Fibroblast of lung (primary cell): ENCODE measurements at regions not wholly inside any gene's neighbourhood (a gene's known extent, or its start where the extent isn't known, plus 50 kb on each side); places are given as distances from the start of the nearest gene placed in this dataset.

ENCODE experiments used
- DNase-seq, 2 donors: peaks; one replicate each; pipeline versions ENCODE4 v3.0.0 to v3.0.0-alpha.2; 2010; ENCODE audit warnings: low read depth in 2 of 2
- H2AFZ ChIP-seq: 2 replicates; pipeline ENCODE4 v1.5.1; 2012; ENCODE audit warnings: low read length, control low read depth, inconsistent platforms
- H3K27ac ChIP-seq: 2 replicates; pipeline ENCODE4 v1.5.1; 2011; ENCODE audit warnings: low read length, control low read depth; ENCODE audit not compliant: insufficient read depth
- H3K27me3 ChIP-seq: 2 replicates; pipeline ENCODE4 v1.5.1; 2011; ENCODE audit warnings: mild to moderate bottlenecking, low read length; ENCODE audit not compliant: control insufficient read depth, insufficient read depth
- H3K36me3 ChIP-seq: 2 replicates; pipeline ENCODE4 v1.5.1; 2011; ENCODE audit warnings: low read length; ENCODE audit not compliant: control insufficient read depth, insufficient read depth
- H3K4me1 ChIP-seq: 2 replicates; pipeline ENCODE4 v1.5.1; 2011; ENCODE audit warnings: low read length; ENCODE audit not compliant: control insufficient read depth, insufficient read depth; ENCODE audit errors: extremely low read depth
- H3K4me2 ChIP-seq: 2 replicates; pipeline ENCODE4 v1.5.1; 2011; ENCODE audit warnings: low read length, control low read depth; ENCODE audit not compliant: insufficient read depth; ENCODE audit errors: extremely low read depth
- H3K4me3 ChIP-seq, 4 experiments: fragments of 200-600 bp in 1 of 4; sonication (generic) in 1 of 4; replicated peaks in 1 of 4; 2 replicates each; pipeline ENCODE4 v1.5.1; 2011 to 2016; ENCODE audit warnings: low read length in 4 of 4, low read depth in 3 of 4, mild to moderate bottlenecking in 3 of 4, control low read depth in 2 of 4, inconsistent platforms in 1 of 4, mixed read lengths in 1 of 4; ENCODE audit not compliant: insufficient read depth in 1 of 4; ENCODE audit errors: control extremely low read depth in 1 of 4
- H3K79me2 ChIP-seq: 2 replicates; pipeline ENCODE4 v1.5.1; 2012; ENCODE audit warnings: mild to moderate bottlenecking, low read length, inconsistent platforms; ENCODE audit not compliant: control insufficient read depth, insufficient read depth
- H3K9ac ChIP-seq: 2 replicates; pipeline ENCODE4 v1.5.1; 2011; ENCODE audit warnings: mild to moderate bottlenecking, low read length, control low read depth; ENCODE audit not compliant: insufficient read depth
- H3K9me3 ChIP-seq: 2 replicates; pipeline ENCODE4 v1.5.1; 2012; ENCODE audit warnings: low read depth, low read length; ENCODE audit not compliant: control insufficient read depth, insufficient read depth
- H4K20me1 ChIP-seq: 2 replicates; pipeline ENCODE4 v1.5.1; 2011; ENCODE audit warnings: low read length; ENCODE audit not compliant: control insufficient read depth, insufficient read depth; ENCODE audit errors: extremely low read depth
- EZH2 ChIP-seq: IDR thresholded peaks from 2 replicates; pipeline ENCODE4 v1.5.1; 2012; ENCODE audit warnings: low read length, control low read depth, mild to moderate bottlenecking; ENCODE audit errors: missing control alignments
- TF ChIP-seq, protein P1 (sequence below), 2 donors: IDR thresholded peaks in 1 of 2; conservative IDR thresholded peaks in 1 of 2; 1 replicate in 1 of 2; 2 replicates in 1 of 2; pipeline ENCODE4 v1.5.1; 2011 to 2012; ENCODE audit warnings: low read length in 2 of 2, control low read depth in 1 of 2, inconsistent platforms in 1 of 2, low read depth in 1 of 2, mild to moderate bottlenecking in 1 of 2

DNA sequence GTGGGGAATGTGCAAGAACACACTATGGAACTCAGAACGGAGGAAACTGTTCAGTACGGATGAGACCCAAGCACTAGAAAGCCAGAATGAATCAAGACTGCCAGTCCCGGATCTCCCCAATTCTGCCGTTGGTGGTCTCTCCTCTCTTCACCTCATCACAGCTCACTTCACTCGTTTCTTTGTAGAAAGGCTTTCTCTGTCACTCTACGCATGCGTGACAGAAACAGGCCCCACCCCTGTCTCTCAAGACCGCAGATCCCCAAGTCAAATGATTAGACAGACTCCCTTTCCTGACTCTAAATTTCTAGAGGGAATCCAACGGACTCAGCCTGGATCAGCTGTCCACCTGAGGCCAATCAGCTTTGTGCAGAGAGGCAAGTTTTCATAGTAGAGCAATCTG is 505.7 kb upstream of the ADAMTS9 start:
- Histone ChIP-seq H2AFZ (no peak overlapping the region), H3K4me2 (no peak overlapping the region), H3K4me1 (no peaks in the 10 kb centered on the region), H3K27ac (no peak overlapping the region), H4K20me1 (no peaks in the 10 kb centered on the region), H3K9me3 (no peaks in the 10 kb centered on the region), H3K4me3 (no peak overlapping the region), H3K9ac (no peak overlapping the region), H3K79me2 (no peaks in the 10 kb centered on the region), H3K27me3 (no peaks in the 10 kb centered on the region), H3K36me3 (no peaks in the 10 kb centered on the region)
- DNase-seq = no peak
- TF ChIP-seq, protein P1, sequence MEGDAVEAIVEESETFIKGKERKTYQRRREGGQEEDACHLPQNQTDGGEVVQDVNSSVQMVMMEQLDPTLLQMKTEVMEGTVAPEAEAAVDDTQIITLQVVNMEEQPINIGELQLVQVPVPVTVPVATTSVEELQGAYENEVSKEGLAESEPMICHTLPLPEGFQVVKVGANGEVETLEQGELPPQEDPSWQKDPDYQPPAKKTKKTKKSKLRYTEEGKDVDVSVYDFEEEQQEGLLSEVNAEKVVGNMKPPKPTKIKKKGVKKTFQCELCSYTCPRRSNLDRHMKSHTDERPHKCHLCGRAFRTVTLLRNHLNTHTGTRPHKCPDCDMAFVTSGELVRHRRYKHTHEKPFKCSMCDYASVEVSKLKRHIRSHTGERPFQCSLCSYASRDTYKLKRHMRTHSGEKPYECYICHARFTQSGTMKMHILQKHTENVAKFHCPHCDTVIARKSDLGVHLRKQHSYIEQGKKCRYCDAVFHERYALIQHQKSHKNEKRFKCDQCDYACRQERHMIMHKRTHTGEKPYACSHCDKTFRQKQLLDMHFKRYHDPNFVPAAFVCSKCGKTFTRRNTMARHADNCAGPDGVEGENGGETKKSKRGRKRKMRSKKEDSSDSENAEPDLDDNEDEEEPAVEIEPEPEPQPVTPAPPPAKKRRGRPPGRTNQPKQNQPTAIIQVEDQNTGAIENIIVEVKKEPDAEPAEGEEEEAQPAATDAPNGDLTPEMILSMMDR (conservative IDR thresholded peaks at IDR 0.05 in 1 of 2, IDR thresholded peaks at IDR 0.05 in 1 of 2; ENCODE audit: low read depth in 1 of 2, low read length in 2 of 2) = no peak
- TF ChIP-seq EZH2 = no peak

DNA sequence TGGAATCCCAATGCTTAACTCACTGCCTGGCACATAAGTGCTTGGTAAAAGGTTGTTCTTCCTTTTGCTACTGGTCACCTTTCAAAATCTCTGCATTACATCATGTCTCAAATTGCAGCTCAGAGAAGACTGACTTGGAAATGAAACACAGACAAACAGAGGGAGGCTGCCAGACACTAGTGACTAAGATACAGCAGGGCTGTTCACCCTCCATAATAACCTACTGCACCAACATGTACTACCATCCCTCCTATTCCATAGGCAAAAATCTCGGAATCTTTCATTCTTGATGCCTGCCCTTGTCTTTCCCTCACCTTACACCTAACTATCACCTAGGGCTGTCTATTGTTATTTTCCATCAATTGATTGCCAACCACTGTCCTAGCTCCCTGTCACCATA is 502.3 kb upstream of the ADAMTS9 start:
- Histone ChIP-seq H3K9ac (no peak overlapping the region), H3K79me2 (no peaks in the 10 kb centered on the region)
- TF ChIP-seq EZH2 = no peak
- TF ChIP-seq, protein P1 (conservative IDR thresholded peaks at IDR 0.05 in 1 of 2, IDR thresholded peaks at IDR 0.05 in 1 of 2; ENCODE audit: low read depth in 1 of 2, low read length in 2 of 2) = no peak

DNA sequence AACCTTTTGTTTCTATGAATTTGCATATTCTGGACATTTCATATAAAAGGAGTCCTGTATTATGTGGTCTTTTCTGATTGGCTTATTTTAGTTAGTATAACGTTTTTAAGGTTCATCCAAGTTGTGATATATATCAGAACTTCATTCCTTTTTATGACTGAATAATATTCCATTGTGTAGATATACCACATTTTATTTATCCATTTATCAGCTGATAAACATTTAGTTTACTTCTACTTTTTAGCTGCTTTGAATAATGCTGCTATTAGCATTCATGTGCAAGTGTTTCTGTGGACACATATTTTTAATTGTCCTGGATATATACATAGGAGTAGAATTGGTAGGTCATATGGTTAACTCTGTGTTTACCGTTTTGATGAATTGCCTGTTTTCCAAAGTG is 498.5 kb upstream of the ADAMTS9 start:
- Histone ChIP-seq H3K4me3 (no peak overlapping the region), H3K9me3 (no peaks in the 10 kb centered on the region), H3K79me2 (no peaks in the 10 kb centered on the region), H3K9ac (no peak overlapping the region), H2AFZ (no peak overlapping the region), H4K20me1 (no peaks in the 10 kb centered on the region), H3K4me2 (no peak overlapping the region), H3K27ac (no peak overlapping the region), H3K27me3 (no peaks in the 10 kb centered on the region), H3K4me1 (no peaks in the 10 kb centered on the region), H3K36me3 (no peaks in the 10 kb centered on the region)
- no peak for DNase-seq
- TF ChIP-seq, protein P1 (conservative IDR thresholded peaks at IDR 0.05 in 1 of 2, IDR thresholded peaks at IDR 0.05 in 1 of 2; ENCODE audit: low read depth in 1 of 2, low read length in 2 of 2) = no peak
- TF ChIP-seq EZH2 = no peak

More for the DNA sequence above, 502.3 kb upstream of the ADAMTS9 start:
- H3K4me1 ChIP-seq = no peaks in the 10 kb centered on the region
- no peaks in the 10 kb centered on the region for H3K27me3 ChIP-seq
- DNase-seq = no peak
- H2AFZ ChIP-seq = no peak overlapping the region
- H3K4me3 ChIP-seq = no peak overlapping the region
- no peak overlapping the region for H3K4me2 ChIP-seq
- H4K20me1 ChIP-seq = no peaks in the 10 kb centered on the region
- H3K9me3 ChIP-seq = no peaks in the 10 kb centered on the region
- H3K36me3 ChIP-seq = no peaks in the 10 kb centered on the region
- no peak overlapping the region for H3K27ac ChIP-seq
